GM12878 (cell line): ENCODE measurements at regions not wholly inside any gene's neighbourhood (a gene's known extent, or its start where the extent isn't known, plus 50 kb on each side); places are given as distances from the start of the nearest gene placed in this dataset.

Experiments
- ATAC-seq: fragments of 200-7000 bp; cut with Tn5 transposase; 3 replicates; pipeline ENCODE4 v1.9.1; 2020; ENCODE audit warnings: mild to moderate bottlenecking, moderate library complexity
- BruUV-seq: library from RNA; stranded (reverse); fragments of 400-500 nt; replicated peaks from 2 replicates; lab custom pipeline; 2021; lab: Mats Ljungman, UMichigan
- CTCF ChIA-PET: fragments of 300-600 bp; sonication (Branson Sonifier 250); formaldehyde crosslinking; extraction: SDS; loops from one replicate; lab custom pipeline; 2021; ENCODE audit warnings: inconsistent platforms; lab: Yijun Ruan, JAX
- POLR2A ChIA-PET: fragments of 350-600 bp; formaldehyde crosslinking; extraction: SDS; loops from one replicate; lab custom pipeline; 2021; ENCODE audit warnings: inconsistent platforms; lab: Charles Lee
- RAD21 ChIA-PET: fragments of 300-600 bp; sonication (Branson Sonifier 250); formaldehyde crosslinking; loops from one replicate; lab custom pipeline; 2023; ENCODE audit warnings: antibody characterized with exemption; ENCODE audit not compliant: unreplicated experiment; lab: Charles Lee
- SMC1A ChIA-PET: fragments of 300-600 bp; sonication (Branson Sonifier 250); formaldehyde crosslinking; loops from one replicate; lab custom pipeline; 2023; ENCODE audit not compliant: unreplicated experiment, uncharacterized antibody; lab: Charles Lee
- DNase-seq: peaks from one replicate; pipeline ENCODE4 v3.0.0-alpha.2; 2011; ENCODE audit warnings: low read depth, low spot score
- FAIRE-seq: peaks from 3 replicates; lab custom pipeline; 2011; peaks lifted over from hg19 to GRCh38; lab: Jason Lieb, UNC
- H2AFZ ChIP-seq: 2 replicates; pipeline ENCODE4 v1.6.0; 2011; ENCODE audit warnings: low read depth, low read length, control low read depth; ENCODE audit not compliant: control insufficient read depth
- H3K27ac ChIP-seq: 2 replicates; pipeline ENCODE4 v1.5.1; 2011; ENCODE audit warnings: control low read depth; ENCODE audit not compliant: control insufficient read depth, insufficient read depth
- H3K27me3 ChIP-seq, 2 experiments: replicated peaks in 1 of 2; 2 replicates each; pipeline versions ENCODE4 v1.6.0 to v1.6.1; 2011; ENCODE audit warnings: low read length in 1 of 2; ENCODE audit not compliant: control insufficient read depth in 2 of 2, insufficient read depth in 2 of 2
- H3K36me3 ChIP-seq, 2 experiments: 2 replicates each; pipeline ENCODE4 v1.5.1; 2011; ENCODE audit warnings: low read length in 1 of 2; ENCODE audit not compliant: control insufficient read depth in 2 of 2, insufficient read depth in 2 of 2
- H3K4me1 ChIP-seq: 2 replicates; pipeline ENCODE4 v1.6.1; 2011; ENCODE audit warnings: mild to moderate bottlenecking, low read length, moderate library complexity, mixed read lengths; ENCODE audit not compliant: control insufficient read depth, insufficient read depth
- H3K4me2 ChIP-seq: 2 replicates; pipeline ENCODE4 v1.6.0; 2011; ENCODE audit warnings: control low read depth; ENCODE audit not compliant: control insufficient read depth, insufficient read depth
- H3K4me3 ChIP-seq: fragments of 200-600 bp; sonication (generic); 2 replicates; pipeline ENCODE4 v1.5.1; 2016
- H3K79me2 ChIP-seq: 2 replicates; pipeline ENCODE4 v1.6.0; 2011; ENCODE audit warnings: low read length; ENCODE audit not compliant: control insufficient read depth, insufficient read depth
- H3K9ac ChIP-seq: 2 replicates; pipeline ENCODE4 v1.8.0; 2011; ENCODE audit warnings: low read length, control low read depth, mixed read lengths; ENCODE audit not compliant: control insufficient read depth, insufficient read depth
- H3K9me3 ChIP-seq: replicated peaks from 3 replicates; pipeline ENCODE4 v1.5.1; 2011; ENCODE audit warnings: mild to moderate bottlenecking, low read length; ENCODE audit not compliant: control insufficient read depth, insufficient read depth
- H4K20me1 ChIP-seq: 2 replicates; pipeline ENCODE4 v1.6.0; 2011; ENCODE audit not compliant: control insufficient read depth, insufficient read depth
- BRCA1 ChIP-seq: IDR thresholded peaks from 2 replicates; pipeline ENCODE4 v1.6.1; 2011; ENCODE audit warnings: low read depth, low read length, improper control_type of control experiment
- CEBPB ChIP-seq, 2 experiments: fragments of 150-350 bp in 1 of 2; IDR thresholded peaks; 2 replicates each; pipeline ENCODE4 v1.6.1; 2012 to 2014; ENCODE audit warnings: low read depth in 2 of 2, low read length in 2 of 2, borderline replicate concordance in 1 of 2, inconsistent platforms in 1 of 2
- CTCF ChIP-seq, 3 experiments: IDR thresholded peaks in 2 of 3; conservative IDR thresholded peaks in 1 of 3; 2 replicates each; pipeline ENCODE4 v1.5.1; 2011; ENCODE audit warnings: low read depth in 3 of 3, low read length in 3 of 3, mild to moderate bottlenecking in 3 of 3, control low read depth in 2 of 3, moderate library complexity in 2 of 3, inconsistent platforms in 1 of 3, mixed read lengths in 1 of 3; ENCODE audit not compliant: control insufficient read depth in 2 of 3, insufficient read depth in 1 of 3; ENCODE audit errors: extremely low read depth in 1 of 3
- CUX1 ChIP-seq: IDR thresholded peaks from 2 replicates; pipeline ENCODE4 v1.6.1; 2012; ENCODE audit warnings: improper control_type of control experiment, low read depth, low read length; ENCODE audit not compliant: insufficient replicate concordance
- MEF2A ChIP-seq: IDR thresholded peaks from 2 replicates; pipeline ENCODE4 v1.6.1; 2011; ENCODE audit warnings: low read depth, mild to moderate bottlenecking, low read length, moderate library complexity; ENCODE audit not compliant: insufficient read depth
- MXI1 ChIP-seq: fragments of 150-350 bp; IDR thresholded peaks from 2 replicates; pipeline ENCODE4 v1.6.1; 2011; ENCODE audit warnings: low read depth, mild to moderate bottlenecking, inconsistent platforms, low read length, improper control_type of control experiment
- NFYA ChIP-seq: IDR thresholded peaks from 2 replicates; pipeline ENCODE4 v1.6.1; 2011; ENCODE audit warnings: low read depth, mild to moderate bottlenecking, low read length, improper control_type of control experiment, borderline replicate concordance
- NRF1 ChIP-seq: conservative IDR thresholded peaks from 2 replicates; pipeline ENCODE4 v1.6.1; 2011; ENCODE audit warnings: mild to moderate bottlenecking, low read depth, low read length, improper control_type of control experiment
- POLR2AphosphoS2 ChIP-seq: IDR thresholded peaks from 2 replicates; pipeline ENCODE4 v1.6.1; 2011; ENCODE audit warnings: low read depth, mild to moderate bottlenecking, low read length, improper control_type of control experiment, moderate library complexity
- POLR2AphosphoS5 ChIP-seq: IDR thresholded peaks from 2 replicates; pipeline ENCODE4 v1.6.1; 2011; ENCODE audit warnings: mild to moderate bottlenecking, low read length, inconsistent platforms
- RCOR1 ChIP-seq: conservative IDR thresholded peaks from 2 replicates; pipeline ENCODE4 v1.6.1; 2012; ENCODE audit warnings: low read depth, low read length, improper control_type of control experiment
- STAT1 ChIP-seq: fragments of 450-650 bp; conservative IDR thresholded peaks from 2 replicates; pipeline ENCODE4 v1.6.1; 2014; ENCODE audit warnings: antibody characterized with exemption, mild to moderate bottlenecking
- YY1 ChIP-seq: IDR thresholded peaks from 2 replicates; pipeline ENCODE4 v1.6.1; 2011; ENCODE audit warnings: low read depth, mild to moderate bottlenecking, low read length
- ZBTB33 ChIP-seq: fragments of 450-650 bp; IDR thresholded peaks from 2 replicates; pipeline ENCODE4 v1.6.1; 2017; ENCODE audit warnings: mild to moderate bottlenecking
- WGBS: methylation state at CpG from one replicate; pipeline ENCODE4 v1.1.6; 2016; ENCODE audit warnings: low lambda C conversion rate; ENCODE audit not compliant: insufficient replicate concordance, insufficient coverage; ENCODE audit errors: missing lambda C conversion rate; 5-methylcytosine and 5-hydroxymethylcytosine counted together
- in situ Hi-C: fragments of 300-500 bp; cut with MboI; formaldehyde crosslinking; loops from 9 replicates; pipeline ENCODE4 v1.14.3; 2018; ENCODE audit warnings: mixed read lengths
- intact Hi-C: fragments of 100-400 bp; cut with micrococcal nuclease; formaldehyde crosslinking; loops from one replicate; pipeline ENCODE4 v1.14.2; 2022; ENCODE audit not compliant: unreplicated experiment

- H3K27me3 ChIP-seq: peaks cover 0 to 3% of the 10 kb centered on the region in 2 experiments; a peak in 1 of 4 replicates
- SMC1A ChIA-PET: no interaction called here
- no TSS peak for BruUV-seq
- H3K9ac ChIP-seq: no peak overlapping the region
- H3K9me3 ChIP-seq: no peaks in the 10 kb centered on the region
- H3K36me3 ChIP-seq: no peaks in the 10 kb centered on the region
- H4K20me1 ChIP-seq: no peaks in the 10 kb centered on the region; the same call in 1 of the 2 replicates
- POLR2A ChIA-PET: no interaction called here
- intact Hi-C loops: no loop called here
- RAD21 ChIA-PET: no interaction called here
- no peak overlapping the region for H3K4me3 ChIP-seq
- H3K27ac ChIP-seq: no peak overlapping the region
- no peak overlapping the region for H3K4me2 ChIP-seq
- no peak overlapping the region for H2AFZ ChIP-seq
- CTCF ChIA-PET: interaction anchor here (0.6 to 1.7 kb wide), 2 partner anchors 9 to 12 kb away, joined by 3 to 4 read pairs; no protein-coding TSS in a partner anchor
- no peaks in the 10 kb centered on the region for H3K4me1 ChIP-seq
- no peak for FAIRE-seq
- WGBS: 19% methylated on average over 4 of the region's 4 CpGs
- ATAC-seq: no peak
- in situ Hi-C loops: no loop called here
- DNase-seq: no peak
- no peaks in the 10 kb centered on the region for H3K79me2 ChIP-seq
- TF ChIP-seq POLR2AphosphoS5 (no peak), YY1 (no peak), CEBPB (IDR thresholded peaks at IDR 0.05; ENCODE audit: borderline replicate concordance in 1 of 2, low read depth in 2 of 2, low read length in 2 of 2) (no peak), CTCF (IDR thresholded peaks at IDR 0.05 in 2 of 3, conservative IDR thresholded peaks at IDR 0.05 in 1 of 3; ENCODE audit: control insufficient read depth in 2 of 3, extremely low read depth in 1 of 3, insufficient read depth in 1 of 3, low read depth in 3 of 3, low read length in 3 of 3) (no peak), RCOR1 (no peak), MXI1 (no peak), STAT1 (no peak), ZBTB33 (no peak), NFYA (no peak), MEF2A (no peak), POLR2AphosphoS2 (no peak), CUX1 (no peak), BRCA1 (no peak), NRF1 (no peak)
Observed at GRCh38 chr4:24677909-24678308, 93.6 kb upstream of the DHX15 start.
